Gastroesophageal sphincter (tissue), 3 donors: ENCODE measurements at regions not wholly inside any gene's neighbourhood (a gene's known extent, or its start where the extent isn't known, plus 50 kb on each side); places are given as distances from the start of the nearest gene placed in this dataset.

Experiments used
- CTCF ChIP-seq, 4 experiments: fragments of 200-600 bp in 2 of 4; fragments of 450-650 bp in 2 of 4; sonication (generic) in 1 of 4; IDR thresholded peaks; one replicate each; pipeline ENCODE4 v1.5.1; 2017 to 2019; ENCODE audit warnings: antibody characterized with exemption in 4 of 4, mild to moderate bottlenecking in 2 of 4, moderate library complexity in 2 of 4
- POLR2AphosphoS5 ChIP-seq: sonication (generic); formaldehyde crosslinking; IDR thresholded peaks from one replicate; pipeline ENCODE4 v1.6.1; 2017; ENCODE audit warnings: antibody characterized with exemption

- TF ChIP-seq CTCF (IDR thresholded peaks at IDR 0.05) (no peak), POLR2AphosphoS5 (no peak)
Measured at GRCh38 chr6:117110737-117111136, 154.6 kb upstream of the VGLL2 start.
